ENCODE measurements at regions not wholly inside any gene's neighbourhood (a gene's known extent, or its start where the extent isn't known, plus 50 kb on each side); places are given as distances from the start of the nearest gene placed in this dataset.

DNA sequence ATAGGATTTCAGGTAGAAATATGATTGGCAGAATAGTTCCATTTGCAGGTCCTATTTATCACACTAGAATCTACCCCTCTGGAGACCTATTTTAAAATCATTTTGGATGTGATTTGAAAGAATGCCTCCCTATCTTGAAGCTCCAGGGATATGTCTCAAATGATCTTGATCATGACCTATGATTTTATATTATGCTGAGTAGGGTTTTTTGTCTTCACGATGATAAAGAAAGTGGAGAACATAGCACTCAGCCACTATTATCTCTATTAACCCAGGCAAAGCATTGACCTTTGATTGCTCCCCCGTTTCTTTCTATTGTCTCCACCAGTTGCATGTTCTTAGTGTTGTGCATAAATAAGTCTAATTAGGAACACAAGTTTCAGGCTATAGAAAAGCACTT, 307.9 kb downstream of the BLID start:
- DNase-seq (ENCODE audit: low spot score) (no peak), ATAC-seq (no peak), FAIRE-seq (no peak)
- ChIA-PET POLR2A (no interaction called here), CTCF (ENCODE audit: low intra/inter-chr PET ratio, low total read pairs) (no interaction called here)
- Histone ChIP-seq H3K9me3 (ENCODE audit: low read length) (peaks cover 15% of the 10 kb centered on the region), H3K4me2 (ENCODE audit: low read depth, low read length) (no peak overlapping the region), H4K20me1 (ENCODE audit: insufficient read depth, low read length) (no peaks in the 10 kb centered on the region), H3K27me3 (ENCODE audit: control insufficient read depth in 1 of 2, insufficient read depth in 2 of 2, low read length in 2 of 2) (no peaks in the 10 kb centered on the region), H3K4me1 (ENCODE audit: insufficient read depth, low read length) (no peaks in the 10 kb centered on the region), H3K4me3 (replicated peaks in 1 of 3; ENCODE audit: insufficient read depth in 1 of 3, low read depth in 2 of 3, low read length in 3 of 3) (no peak overlapping the region), H3K9ac (ENCODE audit: insufficient read depth, low read depth, low read length) (no peak overlapping the region), H3K79me2 (ENCODE audit: insufficient read depth, low read length) (no peaks in the 10 kb centered on the region), H3K36me3 (replicated peaks in 1 of 2; ENCODE audit: control insufficient read depth in 1 of 2, insufficient read depth in 2 of 2, low read length in 2 of 2) (no peaks in the 10 kb centered on the region), H3K27ac (ENCODE audit: extremely low read length, insufficient read depth, low read length) (no peak overlapping the region), H2AFZ (ENCODE audit: low read length) (no peak overlapping the region)
- TF ChIP-seq NCOA2 (CRISPR knock-in tag; IDR thresholded peaks at IDR 0.05): no peak
- TF ChIP-seq MAFF (IDR thresholded peaks at IDR 0.05; ENCODE audit: low read depth, low read length): peak; percentile 84
- peak; percentile 68 to 91 for TF ChIP-seq MAFK (conservative IDR thresholded peaks at IDR 0.05 in 1 of 2, IDR thresholded peaks at IDR 0.05 in 1 of 2; ENCODE audit: low read length in 2 of 2)
- WGBS (ENCODE audit: low lambda C conversion rate): 17% methylated on average over 2 of the region's 2 CpGs
- BruUV-seq (replicated peaks): no TSS peak
- intact Hi-C loops (cut with micrococcal nuclease; ENCODE audit: unreplicated experiment): no loop called here
- in situ Hi-C loops (cut with HindIII; ENCODE audit: extremely low pct_ligation_motif_present, low pct_unique_long_range_greater_than_20kb): no loop called here

DNA sequence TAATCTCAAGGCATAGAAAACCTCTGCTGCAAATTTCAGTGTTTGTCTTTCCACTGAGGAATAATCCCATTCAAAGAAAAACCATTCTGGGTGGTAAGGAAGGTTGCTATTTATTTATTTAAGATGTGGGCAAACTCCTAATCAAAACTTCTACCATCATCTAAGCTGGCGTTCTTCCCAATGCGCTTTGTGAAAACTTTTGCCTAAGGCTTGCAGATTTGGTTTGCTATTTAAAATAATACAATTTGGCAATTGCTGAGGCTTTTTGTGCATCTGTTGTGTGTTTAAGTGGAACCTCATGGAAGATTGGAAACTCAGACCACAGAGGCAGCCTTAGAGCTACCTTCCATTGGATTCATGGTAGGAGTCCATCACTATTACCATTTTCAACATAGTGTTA, 309.0 kb downstream of the BLID start:
- WGBS (ENCODE audit: low lambda C conversion rate): 32% methylated on average over 2 of the region's 2 CpGs
- H4K20me1 ChIP-seq (ENCODE audit: insufficient read depth, low read length): no peaks in the 10 kb centered on the region
- POLR2A ChIA-PET: no interaction called here

More for the DNA sequence above, 309.0 kb downstream of the BLID start:
- Histone ChIP-seq H3K4me3 (replicated peaks in 1 of 3; ENCODE audit: insufficient read depth in 1 of 3, low read depth in 2 of 3, low read length in 3 of 3) (no peak overlapping the region), H3K27me3 (ENCODE audit: control insufficient read depth in 1 of 2, insufficient read depth in 2 of 2, low read length in 2 of 2) (no peaks in the 10 kb centered on the region), H3K9ac (ENCODE audit: insufficient read depth, low read depth, low read length) (no peak overlapping the region), H3K9me3 (ENCODE audit: low read length) (peaks cover 5% of the 10 kb centered on the region; the same call in 1 of the 2 replicates), H3K27ac (ENCODE audit: extremely low read length, insufficient read depth, low read length) (no peak overlapping the region), H3K79me2 (ENCODE audit: insufficient read depth, low read length) (no peaks in the 10 kb centered on the region), H3K36me3 (replicated peaks in 1 of 2; ENCODE audit: control insufficient read depth in 1 of 2, insufficient read depth in 2 of 2, low read length in 2 of 2) (no peaks in the 10 kb centered on the region), H2AFZ (ENCODE audit: low read length) (no peak overlapping the region), H3K4me2 (ENCODE audit: low read depth, low read length) (no peak overlapping the region), H3K4me1 (ENCODE audit: insufficient read depth, low read length) (no peaks in the 10 kb centered on the region)
- no TSS peak for BruUV-seq (replicated peaks)
- in situ Hi-C loops (cut with HindIII; ENCODE audit: extremely low pct_ligation_motif_present, low pct_unique_long_range_greater_than_20kb) (no loop called here), intact Hi-C loops (cut with micrococcal nuclease; ENCODE audit: unreplicated experiment) (no loop called here)
- FAIRE-seq (no peak), DNase-seq (ENCODE audit: low spot score) (no peak), ATAC-seq (no peak)
- CTCF ChIA-PET (ENCODE audit: low intra/inter-chr PET ratio, low total read pairs): no interaction called here
- no peak for TF ChIP-seq ZNF766 (CRISPR knock-in tag; IDR thresholded peaks at IDR 0.05; ENCODE audit: borderline replicate concordance)
- TF ChIP-seq ZNF343 (CRISPR knock-in tag; IDR thresholded peaks at IDR 0.05): no peak
- no peak for TF ChIP-seq RFXANK (CRISPR knock-in tag; IDR thresholded peaks at IDR 0.05)
- TF ChIP-seq POGZ (CRISPR knock-in tag; IDR thresholded peaks at IDR 0.05): no peak
- TF ChIP-seq, protein P1, sequence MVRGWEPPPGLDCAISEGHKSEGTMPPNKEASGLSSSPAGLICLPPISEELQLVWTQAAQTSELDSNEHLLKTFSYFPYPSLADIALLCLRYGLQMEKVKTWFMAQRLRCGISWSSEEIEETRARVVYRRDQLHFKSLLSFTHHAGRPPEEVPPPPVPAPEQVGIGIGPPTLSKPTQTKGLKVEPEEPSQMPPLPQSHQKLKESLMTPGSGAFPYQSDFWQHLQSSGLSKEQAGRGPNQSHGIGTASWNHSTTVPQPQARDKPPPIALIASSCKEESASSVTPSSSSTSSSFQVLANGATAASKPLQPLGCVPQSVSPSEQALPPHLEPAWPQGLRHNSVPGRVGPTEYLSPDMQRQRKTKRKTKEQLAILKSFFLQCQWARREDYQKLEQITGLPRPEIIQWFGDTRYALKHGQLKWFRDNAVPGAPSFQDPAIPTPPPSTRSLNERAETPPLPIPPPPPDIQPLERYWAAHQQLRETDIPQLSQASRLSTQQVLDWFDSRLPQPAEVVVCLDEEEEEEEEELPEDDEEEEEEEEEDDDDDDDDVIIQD (CRISPR knock-in tag; IDR thresholded peaks at IDR 0.05; ENCODE audit: low read depth): no peak
- no peak for TF ChIP-seq SSRP1 (CRISPR knock-in tag; IDR thresholded peaks at IDR 0.05)
- TF ChIP-seq ZKSCAN8 (CRISPR knock-in tag; IDR thresholded peaks at IDR 0.05; ENCODE audit: borderline replicate concordance): no peak
- no peak for TF ChIP-seq RARG (CRISPR knock-in tag; IDR thresholded peaks at IDR 0.05; ENCODE audit: low read depth)

Data from HepG2 (cell line).